ENCODE measurements at regions not wholly inside any gene's neighbourhood (a gene's known extent, or its start where the extent isn't known, plus 50 kb on each side); places are given as distances from the start of the nearest gene placed in this dataset.

DNA sequence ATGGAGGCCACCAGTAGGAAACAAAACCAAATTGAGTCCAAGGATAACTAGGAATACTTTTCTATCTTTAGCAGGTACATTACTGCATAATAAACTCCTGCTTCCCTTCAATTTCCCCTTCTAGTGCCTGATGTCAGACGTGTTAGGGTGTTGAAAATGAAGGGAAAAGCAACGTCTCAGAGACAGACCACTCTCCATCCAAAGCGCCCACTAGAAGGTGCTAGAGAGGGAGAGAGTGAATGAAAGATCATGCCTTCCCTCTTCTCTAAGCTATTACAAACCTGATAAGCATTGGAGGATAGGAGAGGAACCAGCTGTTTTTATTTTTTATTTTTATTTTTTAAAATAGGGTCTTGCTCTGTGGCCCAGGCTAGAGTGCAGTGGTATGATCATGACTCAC is 64.1 kb downstream of the ZNF641 start:
- no peak for DNase-seq

DNA sequence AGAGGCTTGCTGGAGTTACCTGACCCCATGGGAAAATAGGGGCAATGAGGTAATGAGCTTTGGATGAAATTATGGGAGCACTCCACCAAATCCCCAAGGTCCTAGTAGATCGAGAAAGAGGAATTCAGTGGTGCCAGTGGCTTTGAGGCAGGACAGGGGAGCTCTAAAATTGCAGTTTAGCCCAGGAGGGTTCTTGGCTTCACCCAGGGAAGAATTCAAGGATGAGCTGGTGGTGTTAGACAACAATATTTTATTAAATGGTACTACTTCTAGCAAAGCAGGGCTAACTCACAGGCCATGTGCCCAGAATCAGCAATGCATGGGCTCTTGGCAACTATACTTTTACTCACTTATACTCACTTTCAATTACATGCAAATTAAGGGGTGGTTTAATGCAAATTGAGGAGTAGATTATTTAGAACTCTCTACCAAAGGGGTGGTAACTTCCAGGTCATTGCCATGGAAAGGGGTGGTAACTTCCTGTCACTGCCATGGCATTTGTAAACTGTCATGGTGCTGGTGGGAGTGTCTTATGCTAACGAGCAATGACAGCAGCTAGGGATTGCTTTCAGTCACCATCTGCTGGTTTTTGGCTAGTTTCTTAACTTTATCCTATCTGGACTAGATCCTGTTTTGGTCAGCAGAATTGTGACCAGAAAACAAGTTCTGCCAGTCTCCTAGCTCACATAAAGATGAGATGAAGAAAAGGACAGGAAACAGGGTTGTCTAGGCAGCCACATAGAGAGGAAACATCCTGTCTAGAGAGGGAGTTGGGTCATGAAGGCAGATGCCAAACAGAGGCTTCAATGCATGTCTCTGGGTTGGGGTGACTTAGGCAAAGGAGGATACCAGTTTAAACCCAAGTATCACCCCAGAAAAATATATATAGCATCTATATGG is 64.7 kb downstream of the ZNF641 start:
- peak; percentile 2 to 24 for DNase-seq

DNA sequence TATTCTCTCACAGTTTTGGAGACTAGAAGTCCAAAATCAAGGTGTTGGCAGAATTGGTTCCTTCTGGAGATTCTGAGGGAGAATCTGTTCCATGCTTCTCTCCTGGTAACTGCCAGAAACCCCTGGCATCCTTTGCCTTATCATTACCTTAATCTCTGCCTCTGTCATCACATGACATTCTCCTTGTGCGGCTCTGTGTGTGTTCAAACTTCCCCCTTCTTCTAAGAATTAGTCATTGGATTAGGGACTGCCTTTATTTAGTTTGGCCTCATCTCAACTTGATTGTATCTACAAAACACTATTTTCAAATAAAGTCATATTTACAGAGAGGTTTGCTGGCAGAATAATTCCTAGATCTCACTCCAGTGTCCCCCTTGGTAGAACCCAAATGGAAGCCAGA is 68.9 kb downstream of the ZNF641 start:
- no peak for DNase-seq

DNA sequence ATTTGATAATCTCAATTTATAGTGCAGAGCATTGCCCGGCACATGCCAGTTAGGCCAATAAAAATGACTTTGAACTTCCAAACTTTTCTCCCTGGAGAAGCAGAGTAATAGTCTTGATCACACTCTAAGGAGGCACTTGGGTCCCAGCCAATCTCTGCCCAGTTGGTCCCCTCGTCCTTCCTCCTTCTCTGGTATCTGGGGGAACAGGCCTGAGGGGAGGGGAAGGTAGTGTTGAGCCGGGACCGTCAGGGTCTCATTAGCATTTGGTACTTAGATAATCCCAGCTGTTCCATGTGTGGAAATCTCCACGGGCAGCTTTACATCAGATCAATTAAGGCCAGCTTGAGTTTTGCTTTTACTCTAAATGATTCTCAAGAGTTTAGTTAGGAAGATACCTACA is 70.1 kb downstream of the ZNF641 start:
- no peak for DNase-seq

DNA sequence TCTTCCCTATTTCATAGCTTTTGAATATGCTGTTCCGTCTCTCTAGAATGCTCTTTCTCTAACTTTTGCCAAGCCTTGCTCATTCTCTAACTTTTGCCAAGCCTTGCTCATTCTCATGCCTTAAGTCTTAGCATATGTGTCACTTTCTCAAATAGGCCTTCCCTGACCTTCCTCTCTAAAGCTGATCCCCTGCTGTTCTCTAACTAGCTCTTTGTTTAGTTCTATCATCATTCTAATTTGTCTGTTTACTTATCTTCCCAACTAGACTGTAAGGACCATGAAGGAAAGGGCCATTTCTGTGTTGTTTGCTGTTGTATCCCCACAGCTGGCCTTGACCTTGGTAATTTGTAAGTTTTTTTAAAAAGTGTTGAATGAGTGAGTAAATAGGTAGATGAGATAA is 71.1 kb downstream of the ZNF641 start:
- DNase-seq, result no peak

DNA sequence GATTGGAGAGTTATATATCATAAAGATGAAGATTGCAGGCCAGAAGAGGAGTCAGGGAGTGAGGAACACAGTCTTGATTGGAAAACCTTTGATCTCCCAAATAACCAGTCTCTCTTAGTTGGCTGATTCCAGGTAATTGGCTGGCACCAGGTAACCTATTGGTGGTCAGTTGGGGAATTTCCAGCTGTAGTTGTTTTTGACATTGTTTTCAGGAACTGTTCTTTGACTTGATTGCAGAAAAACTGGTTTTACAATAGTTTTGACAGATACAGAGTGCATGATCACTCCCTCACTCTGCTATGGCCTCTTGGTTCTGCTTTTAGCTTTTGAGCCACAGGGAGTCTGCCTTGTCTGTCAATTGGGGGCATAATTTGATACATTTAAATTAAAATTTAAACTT is 71.6 kb downstream of the ZNF641 start:
- no peak for DNase-seq

DNA sequence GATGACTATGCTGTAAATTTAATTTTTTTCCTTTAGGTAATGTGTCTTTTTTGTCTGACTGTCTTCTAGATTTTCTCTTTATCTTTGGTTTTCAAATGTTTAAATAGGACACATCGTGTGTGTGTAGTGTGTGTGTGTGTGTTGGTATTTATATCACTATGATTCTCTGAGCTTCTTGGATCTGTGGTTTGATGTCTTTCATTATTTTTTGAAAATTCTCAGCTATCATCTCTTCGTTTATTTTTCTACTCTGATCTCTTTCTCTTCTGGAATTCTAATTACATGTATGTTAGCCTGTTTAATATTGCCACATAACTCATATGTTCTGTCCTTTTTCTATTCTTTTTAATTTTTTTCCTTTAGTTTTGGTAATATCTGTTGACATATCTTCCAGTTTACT is 73.5 kb upstream of the OR10AD1 start:
- DNase-seq, result no peak

DNA sequence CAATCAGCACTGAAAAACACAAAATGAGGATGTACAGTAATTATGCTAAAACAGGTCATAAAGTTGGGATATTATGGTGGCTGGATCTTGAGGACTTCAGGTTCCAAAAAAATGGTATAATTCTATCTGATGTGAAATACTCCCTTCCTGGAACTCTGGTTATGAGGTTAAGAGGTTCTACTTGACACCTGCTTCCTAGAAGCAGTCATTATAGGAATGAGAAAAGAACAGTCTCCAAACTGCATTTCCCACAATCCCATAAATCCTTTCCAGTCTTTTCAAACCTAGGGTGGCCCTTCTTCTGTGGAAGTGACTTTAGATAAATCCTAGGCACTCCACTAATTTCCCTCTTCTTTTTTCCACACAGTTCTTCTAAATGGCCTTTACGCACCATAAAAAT is 63.7 kb upstream of the OR10AD1 start:
- no peak for DNase-seq

DNA sequence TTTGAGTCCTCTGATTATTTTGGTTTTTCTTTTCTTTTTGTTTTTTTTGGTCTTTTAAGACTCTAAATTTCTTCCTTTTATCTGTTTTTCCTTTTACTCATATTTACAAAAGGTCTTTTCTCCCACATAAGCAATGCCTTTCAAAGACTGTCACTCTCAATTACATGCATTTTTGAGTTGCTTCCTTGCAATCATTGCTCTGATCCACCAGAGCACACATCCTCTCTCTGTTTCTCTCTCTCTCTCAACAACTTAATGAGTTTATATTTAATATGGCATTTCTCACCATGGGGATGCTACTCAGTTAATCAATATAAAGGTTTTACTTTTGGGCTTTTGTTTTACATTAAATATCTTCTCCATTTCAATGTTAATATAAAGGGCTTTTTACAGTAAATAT is 62.7 kb upstream of the OR10AD1 start:
- no peak for DNase-seq

DNA sequence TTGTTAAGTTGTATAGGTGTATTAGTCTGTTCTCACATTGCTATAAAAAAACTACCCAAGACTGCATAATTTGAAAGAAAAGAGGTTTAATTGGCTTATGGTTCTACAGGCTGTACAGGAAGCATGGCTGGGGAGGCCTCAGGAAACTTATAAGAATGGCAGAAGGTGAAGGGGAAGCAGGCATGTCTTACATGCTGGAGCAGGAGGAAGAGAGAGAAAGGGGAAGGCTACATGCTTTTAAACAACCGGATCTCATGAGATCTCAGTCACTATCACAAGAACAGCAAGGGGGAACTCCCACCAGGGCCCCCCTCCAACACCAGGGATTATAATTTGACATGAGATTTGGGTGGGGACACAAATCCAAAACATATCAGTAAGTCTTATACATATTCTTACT is 60.5 kb upstream of the OR10AD1 start:
- DNase-seq, result no peak

DNA sequence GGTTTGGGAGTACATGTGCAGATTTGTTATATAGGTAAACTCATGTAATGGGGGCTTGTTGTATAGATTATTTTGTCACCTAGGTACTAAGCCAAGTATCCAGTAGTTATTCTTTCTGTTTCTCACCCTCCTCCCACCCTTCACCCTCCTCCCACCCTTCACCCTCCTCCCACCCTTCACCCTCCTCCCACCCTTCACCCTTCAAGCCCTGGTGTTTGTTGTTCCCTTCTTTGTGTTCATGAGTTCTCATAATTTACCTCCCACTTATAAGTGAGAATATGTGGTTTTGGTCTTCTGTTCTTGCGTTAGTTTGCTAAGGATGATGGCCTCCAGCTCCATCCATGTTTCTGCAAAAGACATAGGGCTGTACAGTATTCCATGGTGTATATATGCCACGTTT is 58.7 kb upstream of the OR10AD1 start:
- DNase-seq, result no peak
